ENCODE measurements at regions not wholly inside any gene's neighbourhood (a gene's known extent, or its start where the extent isn't known, plus 50 kb on each side); places are given as distances from the start of the nearest gene placed in this dataset.

GRCh38 chr5:168155585-168155984 is 135.9 kb upstream of the WWC1 start:
- no peaks in the 10 kb centered on the region for H3K79me2 ChIP-seq (ENCODE audit: insufficient read depth, low read depth, low read length)
- H4K20me1 ChIP-seq (ENCODE audit: insufficient read depth, low read length): no peaks in the 10 kb centered on the region
- no peak for DNase-seq (ENCODE audit: low spot score)
- POLR2A ChIA-PET: interaction anchor here (0.6 to 0.7 kb wide), 2 partner anchors 379 to 1797 kb away, joined by 3 to 7 read pairs; no protein-coding TSS in a partner anchor
- intact Hi-C loops (cut with micrococcal nuclease; ENCODE audit: unreplicated experiment): no loop called here
- CTCF ChIA-PET (ENCODE audit: unreplicated experiment): no interaction called here
- no TSS peak for BruUV-seq (replicated peaks)
- no peak overlapping the region for H2AFZ ChIP-seq (ENCODE audit: low read length)
- no peak overlapping the region for H3K4me2 ChIP-seq (ENCODE audit: low read length)
- H3K4me1 ChIP-seq (ENCODE audit: insufficient read depth, low read length, poor library complexity, severe bottlenecking): no peaks in the 10 kb centered on the region
- H3K27ac ChIP-seq (ENCODE audit: low read depth, low read length, poor library complexity, severe bottlenecking): no peak overlapping the region
- TF ChIP-seq EZH2phosphoT487 (IDR thresholded peaks at IDR 0.05; ENCODE audit: borderline replicate concordance, low read depth, low read length) (no peak), CTCF (conservative IDR thresholded peaks at IDR 0.05; ENCODE audit: low read length) (no peak)
- H3K4me3 ChIP-seq (ENCODE audit: low read depth, low read length, poor library complexity, severe bottlenecking): no peak overlapping the region
- H3K9me2 ChIP-seq (ENCODE audit: insufficient read depth, low read length): no peaks in the 10 kb centered on the region
- no peaks in the 10 kb centered on the region for H3K9me3 ChIP-seq (ENCODE audit: low read length)
- H3K36me3 ChIP-seq (ENCODE audit: insufficient read depth, low read length): no peaks in the 10 kb centered on the region

- no peak overlapping the region for H2AFZ ChIP-seq (ENCODE audit: low read length)
- no peaks in the 10 kb centered on the region for H3K9me2 ChIP-seq (ENCODE audit: insufficient read depth, low read length)
- intact Hi-C loops (cut with micrococcal nuclease; ENCODE audit: unreplicated experiment): no loop called here
- no peaks in the 10 kb centered on the region for H4K20me1 ChIP-seq (ENCODE audit: insufficient read depth, low read length)
- ChIA-PET POLR2A (no interaction called here), CTCF (ENCODE audit: unreplicated experiment) (no interaction called here)
- no peaks in the 10 kb centered on the region for H3K9me3 ChIP-seq (ENCODE audit: low read length)
- no peak overlapping the region for H3K4me2 ChIP-seq (ENCODE audit: low read length)
- H3K36me3 ChIP-seq (ENCODE audit: insufficient read depth, low read length): no peaks in the 10 kb centered on the region
- no peak overlapping the region for H3K4me3 ChIP-seq (ENCODE audit: low read depth, low read length, poor library complexity, severe bottlenecking)
- DNase-seq (ENCODE audit: low spot score): no peak
- no peaks in the 10 kb centered on the region for H3K4me1 ChIP-seq (ENCODE audit: insufficient read depth, low read length, poor library complexity, severe bottlenecking)
- no peak overlapping the region for H3K27ac ChIP-seq (ENCODE audit: low read depth, low read length, poor library complexity, severe bottlenecking)
- TF ChIP-seq EZH2phosphoT487 (IDR thresholded peaks at IDR 0.05; ENCODE audit: borderline replicate concordance, low read depth, low read length) (no peak), CTCF (conservative IDR thresholded peaks at IDR 0.05; ENCODE audit: low read length) (no peak)
- H3K79me2 ChIP-seq (ENCODE audit: insufficient read depth, low read depth, low read length): no peaks in the 10 kb centered on the region
- no TSS peak for BruUV-seq (replicated peaks)
Measured at GRCh38 chr5:168156170-168156569, 135.3 kb upstream of the WWC1 start.

- POLR2A ChIA-PET: no interaction called here
- BruUV-seq (replicated peaks): no TSS peak
- DNase-seq (ENCODE audit: low spot score): no peak
Measured at GRCh38 chr5:168157141-168157540, 134.3 kb upstream of the WWC1 start.

More at GRCh38 chr5:168157141-168157540, 134.3 kb upstream of the WWC1 start:
- Histone ChIP-seq H2AFZ (ENCODE audit: low read length) (no peak overlapping the region), H3K4me3 (ENCODE audit: low read depth, low read length, poor library complexity, severe bottlenecking) (no peak overlapping the region), H3K4me2 (ENCODE audit: low read length) (no peak overlapping the region), H3K9me3 (ENCODE audit: low read length) (no peaks in the 10 kb centered on the region), H3K9me2 (ENCODE audit: insufficient read depth, low read length) (no peaks in the 10 kb centered on the region), H3K79me2 (ENCODE audit: insufficient read depth, low read depth, low read length) (no peaks in the 10 kb centered on the region), H3K4me1 (ENCODE audit: insufficient read depth, low read length, poor library complexity, severe bottlenecking) (no peaks in the 10 kb centered on the region), H3K27ac (ENCODE audit: low read depth, low read length, poor library complexity, severe bottlenecking) (no peak overlapping the region), H3K36me3 (ENCODE audit: insufficient read depth, low read length) (no peaks in the 10 kb centered on the region), H4K20me1 (ENCODE audit: insufficient read depth, low read length) (no peaks in the 10 kb centered on the region)
- TF ChIP-seq EZH2phosphoT487 (IDR thresholded peaks at IDR 0.05; ENCODE audit: borderline replicate concordance, low read depth, low read length) (no peak), CTCF (conservative IDR thresholded peaks at IDR 0.05; ENCODE audit: low read length) (no peak)
- CTCF ChIA-PET (ENCODE audit: unreplicated experiment): no interaction called here
- intact Hi-C loops (cut with micrococcal nuclease; ENCODE audit: unreplicated experiment): no loop called here
